NCI-H82 treated with DMSO at 0.1 percent for 48 hours (cell line): ENCODE measurements at regions not wholly inside any gene's neighbourhood (a gene's known extent, or its start where the extent isn't known, plus 50 kb on each side); places are given as distances from the start of the nearest gene placed in this dataset.

Experiments used
- DNase-seq: peaks from one replicate; lab custom pipeline; 2025; ENCODE audit not compliant: unreplicated experiment; lab: John Stamatoyannopoulos, UW

- peak; percentile 2 for DNase-seq
Observed at GRCh38 chr5:40080191-40080590, 599.5 kb upstream of the PTGER4 start.

GRCh38 chr5:40078898-40079575, 600.7 kb upstream of the PTGER4 start:
- DNase-seq, result no peak

DNA sequence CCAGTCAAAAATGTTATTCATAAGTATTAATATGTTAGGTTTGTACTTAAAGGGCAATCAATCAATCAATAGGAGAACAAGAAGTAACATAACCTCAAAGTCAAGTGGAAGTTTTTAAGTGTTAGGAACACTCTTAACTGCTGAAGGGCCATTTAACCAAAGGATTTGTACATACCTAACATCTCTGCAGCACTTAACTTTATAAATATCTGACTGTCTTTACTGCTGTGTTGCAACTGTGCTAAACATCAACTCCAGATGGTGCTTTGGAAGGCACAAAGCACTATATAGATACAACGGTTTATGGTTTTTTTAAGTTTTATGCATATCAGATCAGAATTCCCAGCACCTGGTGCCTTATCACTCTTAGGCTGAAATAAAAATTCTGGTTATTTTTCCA, 604.9 kb upstream of the PTGER4 start:
- DNase-seq, result no peak

DNA sequence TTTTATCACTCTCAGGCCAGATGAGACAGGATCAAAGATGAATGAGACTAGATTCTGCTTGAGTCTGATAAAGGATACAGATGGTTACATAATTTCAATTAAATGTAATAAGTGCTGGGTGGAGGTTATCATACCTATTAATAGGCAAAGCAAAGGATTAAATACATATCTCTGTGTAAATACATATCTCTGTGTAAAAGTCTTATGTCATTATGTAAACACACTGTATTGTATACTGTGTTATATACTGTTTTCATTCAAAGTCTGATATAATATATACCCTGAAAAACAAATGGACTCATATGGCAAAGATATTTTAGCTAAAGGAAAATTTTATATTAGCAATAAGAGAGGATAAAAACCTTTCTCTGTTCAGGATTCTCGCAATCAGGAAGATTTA, 605.8 kb upstream of the PTGER4 start:
- no peak for DNase-seq

- no peak for DNase-seq
Observed at GRCh38 chr5:40071870-40072269, 607.8 kb upstream of the PTGER4 start.

DNA sequence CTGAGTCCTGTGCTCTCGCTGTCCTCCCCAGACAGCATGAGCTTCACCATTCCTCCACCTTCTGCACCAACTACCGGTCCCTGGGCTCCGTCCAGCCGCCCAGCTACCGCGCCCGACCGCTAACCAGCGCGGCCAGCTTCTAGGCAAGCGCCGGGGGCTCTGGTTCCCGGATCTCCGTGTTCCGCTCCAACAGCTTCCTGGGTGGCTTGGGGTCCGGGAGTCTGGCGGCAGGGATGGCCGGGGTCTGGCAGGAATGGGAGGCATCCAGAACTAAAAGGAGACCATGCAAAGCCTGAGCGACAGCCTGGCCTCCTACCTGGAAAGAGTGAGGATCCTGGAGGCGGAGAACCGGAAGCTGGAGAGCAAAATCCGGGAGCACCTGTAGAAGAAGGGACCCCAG, 613.1 kb upstream of the PTGER4 start:
- no peak for DNase-seq

DNA sequence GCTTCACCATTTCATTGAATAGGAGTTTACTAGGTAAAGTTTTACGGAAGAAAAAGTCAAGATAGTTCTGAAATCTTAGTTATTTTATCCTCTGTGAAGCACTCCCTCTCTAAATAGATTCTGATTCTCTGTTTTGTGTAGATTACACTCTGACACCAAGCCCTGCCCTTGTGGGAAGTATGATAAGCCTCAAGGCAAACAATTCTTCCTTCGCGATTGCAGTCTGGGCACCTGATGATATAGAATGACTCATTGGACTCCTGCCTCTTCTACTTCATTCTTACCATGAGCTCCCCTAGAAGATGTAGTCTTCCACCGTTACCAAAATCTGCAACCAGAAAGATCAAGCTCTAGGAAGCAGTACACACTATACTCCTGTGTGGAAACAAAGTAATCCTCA, 626.9 kb upstream of the PTGER4 start:
- no peak for DNase-seq

GRCh38 chr5:40046792-40047191, 622.0 kb upstream of the DAB2 start:
- DNase-seq, result no peak

GRCh38 chr5:40045429-40045828, 620.6 kb upstream of the DAB2 start:
- no peak for DNase-seq

DNA sequence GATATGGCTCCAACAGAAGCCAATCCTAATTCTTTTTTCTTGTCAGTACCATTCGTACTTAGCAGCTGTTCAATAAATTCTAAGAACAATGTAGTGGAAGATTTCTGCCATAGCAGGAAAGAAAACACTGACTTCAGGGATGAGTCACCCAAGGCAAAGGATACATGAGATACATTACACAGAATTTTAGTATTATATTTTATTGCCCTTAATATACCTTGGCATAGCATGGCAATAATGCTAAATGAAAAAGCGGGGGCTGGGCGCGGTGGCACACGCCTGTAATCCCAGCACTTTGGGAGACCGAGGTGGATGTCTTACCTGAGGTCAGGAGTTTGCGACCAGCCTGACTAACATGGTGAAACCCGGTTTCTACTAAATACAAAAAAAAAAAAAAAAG, 619.1 kb upstream of the DAB2 start:
- DNase-seq, result no peak

- DNase-seq, result no peak
Observed at GRCh38 chr5:40041452-40041851, 616.7 kb upstream of the DAB2 start.

GRCh38 chr5:40037713-40038112, 612.9 kb upstream of the DAB2 start:
- no peak for DNase-seq

- DNase-seq, result no peak
Observed at GRCh38 chr5:40034441-40034840, 609.7 kb upstream of the DAB2 start.

- no peak for DNase-seq
Observed at GRCh38 chr5:40033411-40033810, 608.6 kb upstream of the DAB2 start.

DNA sequence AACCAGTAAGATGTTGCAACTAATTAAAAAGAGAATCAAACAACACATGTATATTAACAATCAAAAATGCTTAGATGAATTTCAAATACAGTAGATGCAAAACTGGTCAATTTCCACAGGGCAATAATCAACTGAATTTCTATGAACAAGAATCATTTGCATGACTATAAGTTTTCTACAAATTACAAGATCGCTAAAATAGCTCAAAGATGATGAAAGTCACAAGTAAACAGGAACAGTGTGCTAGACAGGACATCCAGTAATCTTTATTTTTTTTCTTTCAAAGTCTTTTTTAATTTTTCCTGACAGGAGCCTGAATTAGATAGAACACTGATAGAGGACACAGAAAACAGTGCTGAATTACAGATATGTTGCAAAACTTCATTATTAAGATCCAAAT, 608.2 kb upstream of the DAB2 start:
- DNase-seq, result no peak

- no peak for DNase-seq
Observed at GRCh38 chr5:40030661-40031060, 605.9 kb upstream of the DAB2 start.

DNA sequence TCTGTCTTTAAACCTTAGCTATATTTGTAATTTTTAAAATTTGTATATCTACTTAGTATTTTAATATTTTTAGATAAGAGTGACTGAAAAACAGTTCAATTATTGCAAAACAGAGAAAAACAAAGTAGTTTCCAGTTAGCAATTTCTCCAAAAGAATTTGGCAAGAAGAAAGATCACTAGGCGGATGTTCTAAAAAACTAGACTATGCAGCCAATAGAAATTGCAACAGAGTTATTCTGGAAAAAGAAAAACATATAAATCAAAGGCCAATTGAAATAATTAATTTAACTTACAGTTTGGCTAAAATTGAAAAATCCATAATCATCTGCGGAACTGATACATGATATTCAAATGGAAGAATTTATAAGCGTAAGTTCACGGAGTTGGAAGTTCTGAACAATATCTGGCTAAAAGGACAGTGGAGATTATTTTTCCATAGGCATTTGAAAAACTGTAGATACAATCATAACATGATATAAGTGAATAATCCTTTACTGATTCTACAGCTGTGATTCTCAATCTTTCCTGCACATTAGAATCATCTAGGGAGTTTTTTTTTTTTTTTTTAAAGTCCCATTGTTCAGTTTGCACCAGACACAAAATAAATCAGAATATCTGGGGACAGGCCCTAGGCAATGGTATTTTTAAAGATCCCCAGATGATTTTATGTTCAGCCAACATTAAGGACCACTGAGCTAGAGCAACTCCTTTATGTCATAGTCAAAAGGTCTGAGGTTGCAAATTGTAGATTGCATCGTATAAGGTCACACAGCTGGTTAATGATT, 605.1 kb upstream of the DAB2 start:
- no peak for DNase-seq

DNA sequence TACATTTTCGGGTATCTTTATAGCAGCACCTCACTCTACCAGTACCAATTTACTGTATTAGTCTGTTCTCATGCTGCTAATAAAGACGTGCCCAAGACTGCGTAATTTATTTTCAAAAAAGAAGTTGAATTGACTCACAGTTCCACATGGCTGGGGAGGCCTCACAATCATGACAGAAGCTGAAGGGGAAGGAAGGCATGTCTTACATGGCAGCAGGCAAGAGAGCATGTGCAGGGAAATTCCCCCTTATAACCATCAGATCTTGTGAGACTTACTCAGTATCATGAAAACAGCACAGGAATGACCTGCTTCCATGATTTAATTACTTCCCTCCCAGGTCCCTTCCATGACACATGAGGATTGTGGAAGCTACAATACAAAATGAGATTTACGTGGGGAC, 602.6 kb upstream of the DAB2 start:
- DNase-seq, result no peak

GRCh38 chr5:40025586-40025985, 600.8 kb upstream of the DAB2 start:
- no peak for DNase-seq

GRCh38 chr5:40022057-40022456, 597.3 kb upstream of the DAB2 start:
- DNase-seq, result no peak

DNA sequence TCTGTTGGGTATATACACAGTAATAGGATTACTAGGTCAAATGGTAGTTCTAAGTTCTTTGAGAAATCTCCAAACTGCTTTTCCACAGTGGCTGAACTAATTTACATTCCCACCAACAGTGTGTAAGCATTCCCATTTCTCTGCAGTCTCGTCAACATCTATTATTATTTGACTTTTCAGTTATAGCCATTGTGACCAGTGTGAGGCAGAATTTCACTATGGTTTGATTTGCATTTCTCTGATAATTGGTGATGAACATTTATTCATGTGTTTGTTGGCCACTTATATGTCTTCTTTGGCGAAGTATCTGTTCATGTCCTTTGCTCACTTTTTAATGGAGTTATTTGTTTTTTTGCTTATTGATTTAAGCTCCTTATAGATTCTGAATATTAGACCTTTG, 596.2 kb upstream of the DAB2 start:
- DNase-seq, result no peak

DNA sequence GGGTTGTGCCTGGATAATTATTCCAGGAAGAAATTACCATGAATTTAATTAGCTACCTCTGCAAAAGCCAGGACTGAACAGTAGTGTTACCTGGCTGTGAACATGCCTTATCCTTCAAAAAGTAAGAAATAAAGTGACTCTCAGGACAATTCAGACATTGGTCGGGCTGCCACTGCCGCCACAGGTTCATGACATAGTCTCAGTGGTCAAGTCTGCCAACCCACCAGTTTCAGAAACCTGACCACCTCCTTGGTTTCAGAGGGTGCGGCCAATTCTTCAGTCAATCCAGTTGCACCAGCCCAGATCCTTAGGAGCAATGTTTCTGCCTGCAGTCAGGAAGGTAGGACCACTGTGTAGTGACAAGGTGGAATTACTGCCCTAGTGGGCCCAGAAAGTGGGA, 593.1 kb upstream of the DAB2 start:
- DNase-seq, result no peak

- DNase-seq, result no peak
Observed at GRCh38 chr5:40017135-40017534, 592.4 kb upstream of the DAB2 start.
